MCF 10A (cell line): ENCODE measurements at regions not wholly inside any gene's neighbourhood (a gene's known extent, or its start where the extent isn't known, plus 50 kb on each side); places are given as distances from the start of the nearest gene placed in this dataset.

Experiments used
- BruUV-seq: library from RNA; stranded (reverse); fragments of 400-500 nt; replicated peaks from 2 replicates; lab custom pipeline; 2021; lab: Mats Ljungman, UMichigan
- CTCF ChIA-PET: fragments of 300-600 bp; sonication (Branson Sonifier 250); formaldehyde crosslinking; extraction: SDS; loops from one replicate; lab custom pipeline; 2021; ENCODE audit warnings: antibody characterized with exemption, inconsistent platforms; lab: Yijun Ruan, JAX
- POLR2A ChIA-PET: fragments of 300-600, 350-650 bp; sonication (Branson Sonifier 250); formaldehyde crosslinking; extraction: SDS; loops from one replicate; lab custom pipeline; 2020; ENCODE audit warnings: antibody characterized with exemption, inconsistent platforms; lab: Yijun Ruan, JAX
- DNase-seq: peaks from one replicate; pipeline ENCODE4 v3.0.0-alpha.2; 2018; ENCODE audit not compliant: unreplicated experiment
- H3K27ac Mint-ChIP-seq: one replicate; pipeline ENCODE4 v1.8.0; 2022; ENCODE audit warnings: mild to moderate bottlenecking, low read depth, mixed read lengths; ENCODE audit not compliant: unreplicated experiment
- H3K27me3 Mint-ChIP-seq: one replicate; pipeline ENCODE4 v1.8.0; 2022; ENCODE audit warnings: mixed read lengths; ENCODE audit not compliant: insufficient read depth, unreplicated experiment
- H3K36me3 Mint-ChIP-seq: one replicate; pipeline ENCODE4 v1.8.0; 2022; ENCODE audit warnings: mild to moderate bottlenecking, moderate library complexity, mixed read lengths; ENCODE audit not compliant: insufficient read depth, unreplicated experiment
- H3K4me1 Mint-ChIP-seq: one replicate; pipeline ENCODE4 v1.8.0; 2022; ENCODE audit warnings: mixed read lengths; ENCODE audit not compliant: insufficient read depth, unreplicated experiment
- H3K4me3 Mint-ChIP-seq: one replicate; pipeline ENCODE4 v1.8.0; 2022; ENCODE audit warnings: mild to moderate bottlenecking, moderate library complexity, mixed read lengths; ENCODE audit not compliant: unreplicated experiment
- H3K9me3 Mint-ChIP-seq: one replicate; pipeline ENCODE4 v1.8.0; 2022; ENCODE audit warnings: mixed read lengths; ENCODE audit not compliant: unreplicated experiment
- intact Hi-C: fragments of 100-400 bp; cut with micrococcal nuclease; formaldehyde crosslinking; loops from 2 replicates; pipeline ENCODE4 v1.14.1; 2022
- TF ChIP-seq, protein P1 (sequence below): fragments of 200-600 bp; IDR thresholded peaks from one replicate; pipeline ENCODE4 v1.8.0; 2022; ENCODE audit warnings: antibody characterized with exemption, mild to moderate bottlenecking; ENCODE audit not compliant: unreplicated experiment

DNA sequence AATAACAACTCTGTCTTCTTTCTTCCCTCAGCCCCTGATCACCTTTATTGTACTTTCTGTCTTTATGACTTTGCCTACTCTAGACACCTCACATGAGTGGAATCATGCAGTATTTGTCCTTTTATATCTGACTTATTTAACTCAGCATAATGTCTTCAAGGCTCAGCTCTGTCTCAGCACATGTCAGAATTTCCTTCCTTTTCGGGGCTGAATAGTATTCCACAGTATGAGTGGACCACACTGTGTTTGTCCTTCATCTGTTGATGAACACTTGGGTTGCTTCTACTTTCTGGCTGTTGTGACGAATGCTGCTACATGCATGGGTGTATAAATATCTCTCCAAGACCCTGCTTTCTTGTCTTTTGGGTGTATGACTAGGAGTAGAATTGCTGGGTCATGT lies 117.6 kb downstream of the KIF26A start:
- TF ChIP-seq, protein P1, sequence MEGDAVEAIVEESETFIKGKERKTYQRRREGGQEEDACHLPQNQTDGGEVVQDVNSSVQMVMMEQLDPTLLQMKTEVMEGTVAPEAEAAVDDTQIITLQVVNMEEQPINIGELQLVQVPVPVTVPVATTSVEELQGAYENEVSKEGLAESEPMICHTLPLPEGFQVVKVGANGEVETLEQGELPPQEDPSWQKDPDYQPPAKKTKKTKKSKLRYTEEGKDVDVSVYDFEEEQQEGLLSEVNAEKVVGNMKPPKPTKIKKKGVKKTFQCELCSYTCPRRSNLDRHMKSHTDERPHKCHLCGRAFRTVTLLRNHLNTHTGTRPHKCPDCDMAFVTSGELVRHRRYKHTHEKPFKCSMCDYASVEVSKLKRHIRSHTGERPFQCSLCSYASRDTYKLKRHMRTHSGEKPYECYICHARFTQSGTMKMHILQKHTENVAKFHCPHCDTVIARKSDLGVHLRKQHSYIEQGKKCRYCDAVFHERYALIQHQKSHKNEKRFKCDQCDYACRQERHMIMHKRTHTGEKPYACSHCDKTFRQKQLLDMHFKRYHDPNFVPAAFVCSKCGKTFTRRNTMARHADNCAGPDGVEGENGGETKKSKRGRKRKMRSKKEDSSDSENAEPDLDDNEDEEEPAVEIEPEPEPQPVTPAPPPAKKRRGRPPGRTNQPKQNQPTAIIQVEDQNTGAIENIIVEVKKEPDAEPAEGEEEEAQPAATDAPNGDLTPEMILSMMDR: no peak
- ChIA-PET CTCF (no interaction called here), POLR2A (no interaction called here)
- no TSS peak for BruUV-seq
- no peaks in the 10 kb centered on the region for H3K36me3 Mint-ChIP-seq
- no peak for DNase-seq
- no peak overlapping the region for H3K4me3 Mint-ChIP-seq
- H3K27me3 Mint-ChIP-seq: peaks cover 70% of the 10 kb centered on the region
- peaks cover 8% of the 10 kb centered on the region for H3K9me3 Mint-ChIP-seq
- no peaks in the 10 kb centered on the region for H3K4me1 Mint-ChIP-seq
- H3K27ac Mint-ChIP-seq: no peak overlapping the region
- intact Hi-C loops: no loop called here

DNA sequence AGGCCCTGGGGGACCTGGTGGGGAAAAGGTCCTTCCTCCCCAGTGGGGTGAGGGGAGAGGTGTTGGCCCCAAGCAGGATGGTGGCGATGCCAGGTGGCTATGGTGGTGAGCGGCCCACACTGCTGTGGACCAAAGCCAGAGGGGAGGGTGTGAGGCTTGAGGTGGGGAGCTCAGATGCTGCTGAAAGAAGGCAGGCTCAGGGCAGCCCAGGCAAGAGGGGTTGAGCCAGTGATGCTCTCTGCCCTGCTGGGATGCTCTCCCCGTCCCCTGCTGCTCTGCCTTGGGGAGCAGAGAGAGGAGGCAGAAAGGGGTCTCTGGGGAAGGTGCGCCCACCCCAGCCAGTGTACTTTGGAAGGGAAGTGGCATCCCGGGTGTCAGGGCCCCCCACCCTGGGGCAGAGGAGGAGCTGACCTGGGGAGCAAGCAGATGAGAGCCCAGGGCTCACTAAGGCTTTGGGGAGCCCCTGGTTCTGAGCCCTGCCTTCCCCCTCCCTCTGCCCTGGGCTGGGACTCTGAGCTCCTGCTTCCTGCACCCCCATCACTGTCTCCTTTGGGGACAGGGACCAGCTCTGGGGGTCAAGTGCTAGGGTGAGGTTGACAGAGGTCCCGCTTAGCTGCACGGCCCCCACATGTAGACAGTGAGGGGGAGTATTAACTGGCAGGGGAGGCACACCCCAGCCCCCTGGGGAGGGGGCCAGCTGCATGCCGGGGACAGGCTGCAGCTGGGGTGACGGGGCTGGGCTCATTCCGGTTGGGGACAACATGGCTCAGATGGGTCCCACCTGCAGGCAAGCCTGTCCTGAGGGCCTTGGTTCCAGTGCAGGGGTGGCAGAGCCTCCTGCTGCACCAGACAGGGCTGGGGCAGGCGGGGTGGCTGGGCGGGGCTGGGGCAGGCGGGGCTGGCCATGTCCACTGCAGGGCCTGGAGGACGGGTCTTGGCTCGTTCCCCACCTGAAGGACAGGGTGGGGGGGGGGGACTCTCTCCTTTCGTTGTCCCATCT lies 124.4 kb downstream of the KIF26A start:
- peaks cover 50% of the 10 kb centered on the region for H3K27me3 Mint-ChIP-seq
- POLR2A ChIA-PET: no interaction called here

DNA sequence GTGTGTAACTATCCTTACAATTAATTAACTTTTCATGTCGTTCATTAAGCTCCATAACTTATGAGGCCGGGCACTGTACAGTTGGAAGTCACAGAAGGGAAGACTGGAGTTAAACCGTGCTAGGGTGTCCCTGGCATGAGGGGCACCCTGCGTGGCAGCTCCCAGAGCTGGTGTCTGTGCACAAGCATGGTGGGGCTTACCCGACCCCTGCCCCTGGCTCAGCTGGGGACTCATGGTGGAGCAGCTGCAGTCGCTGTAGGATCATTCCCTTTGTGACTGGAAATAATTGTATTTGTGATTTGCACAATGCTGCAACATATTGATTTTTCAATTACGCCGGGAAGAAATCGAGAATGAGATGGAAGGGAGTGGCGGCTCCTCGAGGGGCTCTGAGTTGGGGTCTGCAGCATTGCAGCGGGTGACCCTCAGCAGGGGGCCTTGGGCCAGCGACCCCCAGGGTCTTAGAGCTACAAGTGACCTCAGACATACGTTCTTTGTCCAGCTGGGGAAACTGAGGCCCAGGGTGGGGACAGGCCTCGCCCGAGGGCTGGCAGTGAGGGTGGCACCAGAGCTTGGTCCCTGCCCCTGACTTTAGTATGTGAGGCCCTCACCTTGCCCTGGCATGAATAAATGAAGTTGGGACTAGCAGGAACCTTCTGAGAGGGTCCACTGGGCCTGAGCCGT lies 125.4 kb downstream of the KIF26A start:
- H3K36me3 Mint-ChIP-seq: no peaks in the 10 kb centered on the region
- intact Hi-C loops: no loop called here
- no peaks in the 10 kb centered on the region for H3K9me3 Mint-ChIP-seq
- H3K27ac Mint-ChIP-seq: no peak overlapping the region
- no peak overlapping the region for H3K4me3 Mint-ChIP-seq
- TF ChIP-seq, protein P1: no peak
- POLR2A ChIA-PET: interaction anchor here (0.7 kb wide), 1 partner anchor 50 kb away, joined by 5 read pairs; no protein-coding TSS in a partner anchor
- BruUV-seq: no TSS peak
- CTCF ChIA-PET: no interaction called here
- H3K27me3 Mint-ChIP-seq: peaks cover 40% of the 10 kb centered on the region
- no peaks in the 10 kb centered on the region for H3K4me1 Mint-ChIP-seq
- DNase-seq: no peak

More for the DNA sequence above, 124.4 kb downstream of the KIF26A start:
- intact Hi-C loops: no loop called here
- Mint-ChIP-seq H3K4me3 (no peak overlapping the region), H3K27ac (no peak overlapping the region), H3K4me1 (no peaks in the 10 kb centered on the region), H3K36me3 (no peaks in the 10 kb centered on the region), H3K9me3 (no peaks in the 10 kb centered on the region)
- no TSS peak for BruUV-seq
- TF ChIP-seq, protein P1: no peak
- CTCF ChIA-PET: no interaction called here
- no peak for DNase-seq
